HG03196 (cell line): ENCODE measurements at regions not wholly inside any gene's neighbourhood (a gene's known extent, or its start where the extent isn't known, plus 50 kb on each side); places are given as distances from the start of the nearest gene placed in this dataset.
"Not testable (repeated sequence)": the region's sequence is repeated elsewhere in the genome, so short reads cannot be mapped to it uniquely, and the experiment has no call there.

Source experiments
- ATAC-seq: cut with Tn5 transposase; IDR thresholded peaks from one replicate; pipeline ENCODE4 v1.9.1; 2021; ENCODE audit not compliant: unreplicated experiment

- ATAC-seq, result not testable (repeated sequence)
Measured at GRCh38 chr2:122051659-122052058, 296.2 kb downstream of the TSN start.

GRCh38 chr2:122055521-122055931 is 300.1 kb downstream of the TSN start:
- no peak for ATAC-seq

GRCh38 chr2:122056853-122057252 is 301.4 kb downstream of the TSN start:
- no peak for ATAC-seq

GRCh38 chr2:122061206-122061605 is 305.8 kb downstream of the TSN start:
- ATAC-seq, result no peak

GRCh38 chr2:122061831-122062230 is 306.4 kb downstream of the TSN start:
- no peak for ATAC-seq

GRCh38 chr2:122062506-122062905 is 307.1 kb downstream of the TSN start:
- ATAC-seq, result no peak

GRCh38 chr2:122063716-122064115 is 308.3 kb downstream of the TSN start:
- ATAC-seq, result no peak

- ATAC-seq, result no peak
Measured at GRCh38 chr2:122070241-122070731, 314.8 kb downstream of the TSN start.

- no peak for ATAC-seq
Measured at GRCh38 chr2:122072666-122073065, 317.2 kb downstream of the TSN start.

GRCh38 chr2:122074201-122074600 is 318.8 kb downstream of the TSN start:
- ATAC-seq, result no peak

GRCh38 chr2:122075381-122075780 is 319.9 kb downstream of the TSN start:
- no peak for ATAC-seq

- ATAC-seq, result no peak
Measured at GRCh38 chr2:122077114-122077513, 321.7 kb downstream of the TSN start.

GRCh38 chr2:122077771-122078170 is 322.3 kb downstream of the TSN start:
- ATAC-seq, result no peak

- ATAC-seq, result no peak
Measured at GRCh38 chr2:122078451-122078850, 323.0 kb downstream of the TSN start.

- no peak for ATAC-seq
Measured at GRCh38 chr2:122079844-122080243, 324.4 kb downstream of the TSN start.

- ATAC-seq, result no peak
Measured at GRCh38 chr2:122080316-122080715, 324.9 kb downstream of the TSN start.

- ATAC-seq, result no peak
Measured at GRCh38 chr2:122080871-122081270, 325.4 kb downstream of the TSN start.

- no peak for ATAC-seq
Measured at GRCh38 chr2:122081751-122082150, 326.3 kb downstream of the TSN start.

- ATAC-seq, result no peak
Measured at GRCh38 chr2:122083256-122084048, 328.0 kb downstream of the TSN start.

- not testable (repeated sequence) for ATAC-seq
Measured at GRCh38 chr2:122085672-122086071, 330.2 kb downstream of the TSN start.

GRCh38 chr2:122094557-122094956 is 339.1 kb downstream of the TSN start:
- no peak for ATAC-seq

GRCh38 chr2:122096761-122097160 is 341.3 kb downstream of the TSN start:
- no peak for ATAC-seq

GRCh38 chr2:122098306-122098705 is 342.9 kb downstream of the TSN start:
- no peak for ATAC-seq
